MM.1S (cell line): ENCODE measurements at regions not wholly inside any gene's neighbourhood (a gene's known extent, or its start where the extent isn't known, plus 50 kb on each side); places are given as distances from the start of the nearest gene placed in this dataset.

Experiments used
- DNase-seq: peaks from one replicate; pipeline ENCODE4 v3.0.0-alpha.2; 2015
- H2AFZ ChIP-seq: fragments of 300-600 bp; sonication (generic); 2 replicates; pipeline ENCODE4 v1.6.0; 2016; ENCODE audit warnings: antibody characterized with exemption, low read length
- H3F3A ChIP-seq: fragments of 300-600 bp; sonication (generic); 2 replicates; pipeline ENCODE4 v1.6.1; 2016; ENCODE audit warnings: mild to moderate bottlenecking, antibody characterized with exemption, low read length, moderate library complexity, mixed read lengths; ENCODE audit not compliant: insufficient read depth
- H3K27ac ChIP-seq: fragments of 300-600 bp; sonication (generic); 2 replicates; pipeline ENCODE4 v1.5.1; 2016; ENCODE audit warnings: mild to moderate bottlenecking, low read length
- H3K27me3 ChIP-seq: fragments of 300-600 bp; sonication (generic); replicated peaks from 2 replicates; pipeline ENCODE4 v1.6.0; 2016; ENCODE audit warnings: low read length; ENCODE audit not compliant: insufficient read depth
- H3K36me3 ChIP-seq: fragments of 300-600 bp; sonication (generic); replicated peaks from 2 replicates; pipeline ENCODE4 v1.6.1; 2016; ENCODE audit warnings: mild to moderate bottlenecking, low read length, mixed read lengths; ENCODE audit not compliant: insufficient read depth
- H3K4me1 ChIP-seq: fragments of 300-600 bp; sonication (generic); 2 replicates; pipeline ENCODE4 v1.6.1; 2016; ENCODE audit warnings: low read length, mixed read lengths
- H3K4me2 ChIP-seq: fragments of 300-600 bp; sonication (generic); 2 replicates; pipeline ENCODE4 v1.6.0; 2016; ENCODE audit warnings: low read depth, low read length
- H3K4me3 ChIP-seq: fragments of 300-600 bp; sonication (generic); 2 replicates; pipeline ENCODE4 v1.5.1; 2016; ENCODE audit warnings: low read length, mixed read lengths
- H3K79me2 ChIP-seq: fragments of 300-600 bp; sonication (generic); 2 replicates; pipeline ENCODE4 v1.6.1; 2016; ENCODE audit warnings: mixed run types, low read length, mixed read lengths
- H3K9ac ChIP-seq: fragments of 300-600 bp; sonication (generic); 2 replicates; pipeline ENCODE4 v1.6.1; 2016; ENCODE audit warnings: low read length, mixed read lengths
- H3K9me2 ChIP-seq: fragments of 300-600 bp; sonication (generic); replicated peaks from 2 replicates; pipeline ENCODE4 v1.6.1; 2016; ENCODE audit warnings: mild to moderate bottlenecking, low read length, mixed read lengths; ENCODE audit not compliant: insufficient read depth
- H3K9me3 ChIP-seq: fragments of 300-600 bp; sonication (generic); replicated peaks from 2 replicates; pipeline ENCODE4 v1.6.1; 2016; ENCODE audit warnings: mild to moderate bottlenecking, low read length, mixed read lengths; ENCODE audit not compliant: insufficient read depth
- H4K20me1 ChIP-seq: fragments of 300-600 bp; sonication (generic); 2 replicates; pipeline ENCODE4 v1.6.1; 2016; ENCODE audit warnings: mild to moderate bottlenecking, low read length, moderate library complexity, mixed read lengths; ENCODE audit not compliant: insufficient read depth
- CTCF ChIP-seq: fragments of 300-600 bp; sonication (generic); IDR thresholded peaks from 2 replicates; pipeline ENCODE4 v1.5.1; 2016; ENCODE audit warnings: antibody characterized with exemption, low read length, mixed read lengths
- EZH2 ChIP-seq: fragments of 300-600 bp; sonication (generic); optimal IDR thresholded peaks from 2 replicates; pipeline ENCODE3; 2017; ENCODE audit warnings: low read depth, mild to moderate bottlenecking, antibody characterized with exemption, low read length, mixed read lengths
- EZH2phosphoT487 ChIP-seq: fragments of 300-600 bp; sonication (generic); IDR thresholded peaks from 2 replicates; pipeline ENCODE4 v1.6.1; 2018; ENCODE audit warnings: antibody characterized with exemption, low read length

- no peaks in the 10 kb centered on the region for H3K27me3 ChIP-seq
These were observed 704.1 kb downstream of the OLFM4 start for GRCh38 chr13:53732664-53733063.

GRCh38 chr13:53743906-53744305 is 715.3 kb downstream of the OLFM4 start:
- H3K4me3 ChIP-seq, result no peak overlapping the region
- no peaks in the 10 kb centered on the region for H3K79me2 ChIP-seq
- H2AFZ ChIP-seq, result no peak overlapping the region
- H3K36me3 ChIP-seq, result no peaks in the 10 kb centered on the region
- H3K9me3 ChIP-seq, result no peaks in the 10 kb centered on the region
- no peak overlapping the region for H3K27ac ChIP-seq
- H4K20me1 ChIP-seq, result no peaks in the 10 kb centered on the region
- no peak overlapping the region for H3K9ac ChIP-seq
- DNase-seq, result no peak
- no peaks in the 10 kb centered on the region for H3F3A ChIP-seq
- H3K27me3 ChIP-seq, result no peaks in the 10 kb centered on the region
- no peaks in the 10 kb centered on the region for H3K9me2 ChIP-seq
- TF ChIP-seq EZH2 (no peak), CTCF (no peak), EZH2phosphoT487 (no peak)
- no peaks in the 10 kb centered on the region for H3K4me1 ChIP-seq
- no peak overlapping the region for H3K4me2 ChIP-seq

More at GRCh38 chr13:53732664-53733063, 704.1 kb downstream of the OLFM4 start:
- Histone ChIP-seq H3K9me2 (no peaks in the 10 kb centered on the region), H3K9ac (no peak overlapping the region), H3K4me2 (no peak overlapping the region), H3K36me3 (no peaks in the 10 kb centered on the region), H3K79me2 (no peaks in the 10 kb centered on the region), H2AFZ (no peak overlapping the region), H3K9me3 (no peaks in the 10 kb centered on the region), H3F3A (no peaks in the 10 kb centered on the region), H3K4me1 (no peaks in the 10 kb centered on the region), H3K4me3 (no peak overlapping the region), H4K20me1 (no peaks in the 10 kb centered on the region), H3K27ac (no peak overlapping the region)
- no peak for DNase-seq
- TF ChIP-seq EZH2phosphoT487 (no peak), EZH2 (no peak), CTCF (no peak)

- Histone ChIP-seq H3K9me2 (no peaks in the 10 kb centered on the region), H3K27me3 (no peaks in the 10 kb centered on the region)
- TF ChIP-seq CTCF (no peak), EZH2 (no peak), EZH2phosphoT487 (no peak)
These were observed 719.2 kb downstream of the OLFM4 start for GRCh38 chr13:53747825-53748224.

More at GRCh38 chr13:53747825-53748224, 719.2 kb downstream of the OLFM4 start:
- Histone ChIP-seq H3K27ac (no peak overlapping the region), H3K9ac (no peak overlapping the region), H3K36me3 (no peaks in the 10 kb centered on the region), H4K20me1 (no peaks in the 10 kb centered on the region), H3K9me3 (no peaks in the 10 kb centered on the region), H3K4me1 (no peaks in the 10 kb centered on the region), H3F3A (no peaks in the 10 kb centered on the region), H2AFZ (no peak overlapping the region), H3K4me3 (no peak overlapping the region), H3K79me2 (no peaks in the 10 kb centered on the region), H3K4me2 (no peak overlapping the region)
- DNase-seq, result no peak
